Esophagus muscularis mucosa (tissue), 3 donors: ENCODE measurements at regions not wholly inside any gene's neighbourhood (a gene's known extent, or its start where the extent isn't known, plus 50 kb on each side); places are given as distances from the start of the nearest gene placed in this dataset.

Experiments used
- CTCF ChIP-seq, 3 experiments: fragments of 200-600 bp in 2 of 3; fragments of 450-650 bp in 1 of 3; sonication (generic) in 2 of 3; IDR thresholded peaks; one replicate each; pipeline ENCODE4 v1.5.1; 2017 to 2019; ENCODE audit warnings: antibody characterized with exemption in 3 of 3, mild to moderate bottlenecking in 2 of 3, moderate library complexity in 1 of 3
- POLR2A ChIP-seq: fragments of 450-650 bp; IDR thresholded peaks from one replicate; pipeline ENCODE4 v1.6.1; 2017; ENCODE audit warnings: antibody characterized with exemption, moderate library complexity, mild to moderate bottlenecking, low read depth

GRCh38 chr13:61045251-61045650 lies 370.4 kb downstream of the PCDH20 start:
- TF ChIP-seq POLR2A: no peak
- no peak for TF ChIP-seq CTCF (IDR thresholded peaks at IDR 0.05)
